ENCODE measurements at regions not wholly inside any gene's neighbourhood (a gene's known extent, or its start where the extent isn't known, plus 50 kb on each side); places are given as distances from the start of the nearest gene placed in this dataset.
"Not testable (repeated sequence)": the region's sequence is repeated elsewhere in the genome, so short reads cannot be mapped to it uniquely, and the experiment has no call there.

GRCh38 chr14:105632010-105632409, 105.6 kb downstream of the TMEM121 start:
- Histone ChIP-seq H3K4me1 (no peaks in the 10 kb centered on the region), H3K36me3 (no peaks in the 10 kb centered on the region), H3K4me3 (no peak overlapping the region), H3K9me3 (peaks cover 0 to 4% (median 0%) of the 10 kb centered on the region in 3 donors), H3K27me3 (peaks cover 0 to 11% of the 10 kb centered on the region in 2 donors), H3K27ac (no peak overlapping the region)
- DNase-seq: no peak
- TF ChIP-seq CTCF (IDR thresholded peaks at IDR 0.05): no peak
- intact Hi-C loops (cut with DNase I; ENCODE audit: low total_unique reads): no loop called here

- intact Hi-C loops (cut with DNase I; ENCODE audit: low total_unique reads); H3K9me3 ChIP-seq; H3K4me3 ChIP-seq; H3K36me3 ChIP-seq; H3K4me1 ChIP-seq; DNase-seq; H3K27ac ChIP-seq: not testable (repeated sequence)
- H3K27me3 ChIP-seq: peaks cover 0 to 11% of the 10 kb centered on the region in 2 donors
These were observed 107.2 kb downstream of the TMEM121 start for GRCh38 chr14:105633596-105633995.

GRCh38 chr14:105635560-105635959, 109.2 kb downstream of the TMEM121 start:
- intact Hi-C loops (cut with DNase I; ENCODE audit: low total_unique reads): no loop called here
- H3K27ac ChIP-seq: no peak overlapping the region
- TF ChIP-seq CTCF (IDR thresholded peaks at IDR 0.05): no peak

GRCh38 chr14:105636021-105636420, 109.6 kb downstream of the TMEM121 start:
- H3K36me3 ChIP-seq; H3K4me3 ChIP-seq; intact Hi-C loops (cut with DNase I; ENCODE audit: low total_unique reads): not testable (repeated sequence)

More at GRCh38 chr14:105635560-105635959, 109.2 kb downstream of the TMEM121 start:
- Histone ChIP-seq H3K4me1 (peaks cover 0 to 4% (median 3%) of the 10 kb centered on the region in 4 donors), H3K27me3 (peaks cover 0 to 3% of the 10 kb centered on the region in 2 donors), H3K4me3 (no peak overlapping the region), H3K9me3 (peaks cover 0 to 4% (median 0%) of the 10 kb centered on the region in 3 donors), H3K36me3 (no peaks in the 10 kb centered on the region)
- no peak for DNase-seq

GRCh38 chr14:105636935-105637334, 110.6 kb downstream of the TMEM121 start:
- Histone ChIP-seq H3K4me3 (no peak overlapping the region), H3K9me3 (peaks cover 0 to 4% (median 0%) of the 10 kb centered on the region in 3 donors), H3K4me1 (peaks cover 0 to 11% (median 10%) of the 10 kb centered on the region in 4 donors), H3K27me3 (no peaks in the 10 kb centered on the region), H3K27ac (no peak overlapping the region), H3K36me3 (no peaks in the 10 kb centered on the region)
- DNase-seq: no peak
- no peak for TF ChIP-seq CTCF (IDR thresholded peaks at IDR 0.05)
- intact Hi-C loops (cut with DNase I; ENCODE audit: low total_unique reads): no loop called here

More at GRCh38 chr14:105636021-105636420, 109.6 kb downstream of the TMEM121 start:
- not testable (repeated sequence) for H3K4me1 ChIP-seq, DNase-seq, H3K27ac ChIP-seq, H3K27me3 ChIP-seq, H3K9me3 ChIP-seq

GRCh38 chr14:105637345-105637744, 111.0 kb downstream of the TMEM121 start:
- H3K4me3 ChIP-seq; H3K9me3 ChIP-seq; DNase-seq; H3K27ac ChIP-seq; H3K36me3 ChIP-seq; H3K27me3 ChIP-seq; intact Hi-C loops (cut with DNase I; ENCODE audit: low total_unique reads): not testable (repeated sequence)
- peaks cover 0 to 11% (median 10%) of the 10 kb centered on the region in 4 donors for H3K4me1 ChIP-seq

- H3K36me3 ChIP-seq; intact Hi-C loops (cut with DNase I; ENCODE audit: low total_unique reads); H3K27me3 ChIP-seq; H3K4me3 ChIP-seq; H3K9me3 ChIP-seq; DNase-seq: not testable (repeated sequence)
- H3K4me1 ChIP-seq: peaks cover 0 to 11% (median 10%) of the 10 kb centered on the region in 4 donors
- peak overlapping the region; percentile 55 to 69 for H3K27ac ChIP-seq
These were observed 113.9 kb downstream of the TMEM121 start for GRCh38 chr14:105639969-105640931.

Measured in tibial artery (tissue), 4 donors.